HCT116 (cell line): ENCODE measurements at regions not wholly inside any gene's neighbourhood (a gene's known extent, or its start where the extent isn't known, plus 50 kb on each side); places are given as distances from the start of the nearest gene placed in this dataset.

ENCODE experiments used
- ATAC-seq: fragments of 200-7000 bp; cut with Tn5 transposase; 2 replicates; pipeline ENCODE4 v1.9.1; 2020; ENCODE audit warnings: mild to moderate bottlenecking, moderate library complexity
- BruUV-seq: library from RNA; stranded (reverse); fragments of 400-500 nt; replicated peaks from 2 replicates; lab custom pipeline; 2021; lab: Mats Ljungman, UMichigan
- CTCF ChIA-PET: fragments of 300-600 bp; sonication (Branson Sonifier 250); formaldehyde crosslinking; loops from one replicate; lab custom pipeline; 2021; ENCODE audit warnings: antibody characterized with exemption; lab: Charles Lee
- POLR2A ChIA-PET: fragments of 300-600, 350-600 bp; sonication (Branson Sonifier 250); formaldehyde crosslinking; loops from one replicate; lab custom pipeline; 2021; ENCODE audit warnings: antibody characterized with exemption; lab: Charles Lee
- RAD21 ChIA-PET, 2 experiments: fragments of 300-600 bp; sonication (Branson Sonifier 250); formaldehyde crosslinking; loops; one replicate each; lab custom pipeline; 2023; ENCODE audit warnings: low total read pairs in 2 of 2; ENCODE audit not compliant: uncharacterized antibody in 2 of 2, unreplicated experiment in 2 of 2, low non-redundant PET in 1 of 2; lab: Charles Lee
- DNase-seq: peaks from one replicate; pipeline ENCODE4 v3.0.0-alpha.2; 2010; ENCODE audit warnings: low read depth, low spot score
- H2AFZ ChIP-seq: fragments of 200-600 bp; shearing (Covaris generic), sonication (generic); 2 replicates; pipeline ENCODE4 v1.6.1; 2017; ENCODE audit warnings: low read depth, mixed run types, mixed read lengths, antibody characterized with exemption, low read length; ENCODE audit not compliant: poor library complexity, severe bottlenecking
- H3K27ac ChIP-seq: 2 replicates; pipeline ENCODE4 v1.5.1; 2012; ENCODE audit warnings: low read depth, low read length
- H3K27me3 ChIP-seq: fragments of 200-600 bp; sonication (generic); 2 replicates; pipeline ENCODE4 v1.6.1; 2016; ENCODE audit warnings: mixed run types, low read length, mixed read lengths; ENCODE audit not compliant: insufficient read depth
- H3K36me3 ChIP-seq, 2 experiments: fragments of 200-500 bp in 1 of 2; fragments of 200-600 bp in 1 of 2; sonication (Bioruptor generic) in 1 of 2; sonication (generic) in 1 of 2; 2 replicates each; pipeline versions ENCODE4 v1.5.1 to v1.6.1; 2014 to 2016; ENCODE audit warnings: low read length in 2 of 2, inconsistent platforms in 1 of 2, mixed read lengths in 1 of 2, mixed run types in 1 of 2; ENCODE audit not compliant: insufficient read depth in 2 of 2, control insufficient read depth in 1 of 2
- H3K4me1 ChIP-seq, 2 experiments: fragments of 200-600 bp in 1 of 2; sonication (generic) in 1 of 2; 2 replicates each; pipeline versions ENCODE4 v1.5.1 to v1.6.1; 2012 to 2017; ENCODE audit warnings: low read length in 2 of 2, inconsistent platforms in 1 of 2, mild to moderate bottlenecking in 1 of 2, mixed read lengths in 1 of 2, mixed run types in 1 of 2, moderate library complexity in 1 of 2; ENCODE audit not compliant: insufficient read depth in 2 of 2, control insufficient read depth in 1 of 2
- H3K4me2 ChIP-seq: fragments of 200-600 bp; sonication (generic); 2 replicates; pipeline ENCODE4 v1.6.1; 2017; ENCODE audit warnings: mixed run types, low read length, mixed read lengths
- H3K4me3 ChIP-seq, 2 experiments: fragments of 200-600 bp in 1 of 2; sonication (generic) in 1 of 2; replicated peaks in 1 of 2; 2 replicates each; pipeline ENCODE4 v1.5.1; 2011 to 2016; ENCODE audit warnings: low read length in 2 of 2, control low read depth in 1 of 2, low read depth in 1 of 2, mild to moderate bottlenecking in 1 of 2, mixed read lengths in 1 of 2, mixed run types in 1 of 2
- H3K79me2 ChIP-seq: fragments of 200-600 bp; sonication (generic); 2 replicates; pipeline ENCODE4 v1.6.1; 2017; ENCODE audit warnings: mild to moderate bottlenecking, mixed run types, low read length, moderate library complexity, mixed read lengths; ENCODE audit not compliant: insufficient read depth
- H3K9ac ChIP-seq: fragments of 200-600 bp; sonication (generic); 2 replicates; pipeline ENCODE4 v1.6.1; 2016; ENCODE audit warnings: low read length, mixed read lengths
- H3K9me2 ChIP-seq: fragments of 200-600 bp; sonication (generic), shearing (Covaris generic); 2 replicates; pipeline ENCODE4 v1.6.1; 2017; ENCODE audit warnings: mixed run types, mild to moderate bottlenecking, moderate library complexity; ENCODE audit not compliant: insufficient read depth
- H3K9me3 ChIP-seq, 2 experiments: fragments of 200-500 bp in 1 of 2; fragments of 200-600 bp in 1 of 2; sonication (Bioruptor generic) in 1 of 2; sonication (generic) in 1 of 2; 2 replicates each; pipeline ENCODE4 v1.6.1; 2014 to 2017; ENCODE audit warnings: low read length in 2 of 2, mixed read lengths in 2 of 2, inconsistent platforms in 1 of 2, low read depth in 1 of 2, mild to moderate bottlenecking in 1 of 2, mixed run types in 1 of 2, moderate library complexity in 1 of 2; ENCODE audit not compliant: control insufficient read depth in 1 of 2, insufficient read depth in 1 of 2
- H4K20me1 ChIP-seq: fragments of 200-600 bp; sonication (generic), shearing (Covaris generic); 2 replicates; pipeline ENCODE4 v1.6.1; 2017; ENCODE audit warnings: mixed run types, mild to moderate bottlenecking, moderate library complexity; ENCODE audit not compliant: insufficient read depth
- EGR1 ChIP-seq: IDR thresholded peaks from 2 replicates; pipeline ENCODE4 v1.6.1; 2012; ENCODE audit warnings: low read depth
- EZH2 ChIP-seq: fragments of 200-600 bp; sonication (generic); IDR thresholded peaks from 2 replicates; pipeline ENCODE4 v1.6.1; 2017; ENCODE audit warnings: antibody characterized with exemption, mixed run types
- JUND ChIP-seq: IDR thresholded peaks from 2 replicates; pipeline ENCODE4 v1.6.1; 2012
- MAX ChIP-seq: IDR thresholded peaks from 2 replicates; pipeline ENCODE4 v1.6.1; 2012
- POLR2A ChIP-seq: IDR thresholded peaks from 2 replicates; pipeline ENCODE4 v1.7.0; 2011; ENCODE audit warnings: borderline replicate concordance; ENCODE audit not compliant: insufficient read depth, insufficient read length; ENCODE audit errors: extremely low read depth
- POLR2AphosphoS5 ChIP-seq: IDR thresholded peaks from 2 replicates; pipeline ENCODE4 v1.6.1; 2011; ENCODE audit warnings: mild to moderate bottlenecking, low read depth, low read length, moderate library complexity
- RAD21 ChIP-seq: IDR thresholded peaks from 2 replicates; pipeline ENCODE4 v1.6.1; 2012; ENCODE audit warnings: low read depth, mild to moderate bottlenecking
- REST ChIP-seq: IDR thresholded peaks from 2 replicates; pipeline ENCODE4 v1.6.1; 2012; ENCODE audit warnings: low read depth
- SRF ChIP-seq: IDR thresholded peaks from 2 replicates; pipeline ENCODE4 v1.6.1; 2012; ENCODE audit warnings: low read depth
- YY1 ChIP-seq: IDR thresholded peaks from 2 replicates; pipeline ENCODE4 v1.6.1; 2011; ENCODE audit warnings: low read length, low read depth, moderate library complexity, mild to moderate bottlenecking; ENCODE audit not compliant: insufficient replicate concordance; ENCODE audit errors: extremely low read depth
- ZBTB33 ChIP-seq: IDR thresholded peaks from 2 replicates; pipeline ENCODE4 v1.6.1; 2011; ENCODE audit warnings: mild to moderate bottlenecking, low read length, moderate library complexity; ENCODE audit not compliant: insufficient replicate concordance; ENCODE audit errors: extremely low read depth
- ZFX ChIP-seq: fragments of 450-650 bp; IDR thresholded peaks from 2 replicates; pipeline ENCODE4 v1.6.1; 2017
- ZNF274 ChIP-seq: fragments of 200-500 bp; sonication (Bioruptor generic); IDR thresholded peaks from 2 replicates; pipeline ENCODE4 v1.6.1; 2014; ENCODE audit warnings: mild to moderate bottlenecking, low read depth, low read length, inconsistent platforms
- intact Hi-C: fragments of 100-400 bp; cut with micrococcal nuclease; formaldehyde crosslinking; loops from 2 replicates; pipeline ENCODE4 v1.10.0; 2022

GRCh38 chr13:56020425-56020824 lies 1120.3 kb upstream of the PRR20A start:
- no TSS peak for BruUV-seq
- Histone ChIP-seq H3K4me3 (no peak overlapping the region), H3K4me1 (no peaks in the 10 kb centered on the region), H3K9me2 (no peaks in the 10 kb centered on the region), H4K20me1 (no peaks in the 10 kb centered on the region), H3K4me2 (no peak overlapping the region), H3K27ac (no peak overlapping the region), H3K27me3 (no peaks in the 10 kb centered on the region), H2AFZ (no peak overlapping the region), H3K36me3 (no peaks in the 10 kb centered on the region), H3K9ac (no peak overlapping the region), H3K79me2 (no peaks in the 10 kb centered on the region), H3K9me3 (peaks cover 3 to 28% of the 10 kb centered on the region in 2 experiments; a peak in 3 of 4 replicates)
- intact Hi-C loops = no loop called here
- ChIA-PET RAD21 (no interaction called here), CTCF (no interaction called here), POLR2A (no interaction called here)
- ATAC-seq (no peak), DNase-seq (no peak)
- TF ChIP-seq ZBTB33 = no peak
- TF ChIP-seq SRF = no peak
- TF ChIP-seq ZFX = no peak
- TF ChIP-seq POLR2AphosphoS5 = no peak
- TF ChIP-seq EGR1 = no peak
- no peak for TF ChIP-seq RAD21
- no peak for TF ChIP-seq JUND
- TF ChIP-seq POLR2A = no peak
- TF ChIP-seq MAX = no peak
- TF ChIP-seq REST = no peak
- TF ChIP-seq YY1 = no peak
- TF ChIP-seq EZH2 = no peak
- TF ChIP-seq ZNF274 = no peak
